ENCODE measurements at regions not wholly inside any gene's neighbourhood (a gene's known extent, or its start where the extent isn't known, plus 50 kb on each side); places are given as distances from the start of the nearest gene placed in this dataset.

GRCh38 chr7:23969443-23969842 lies 259.4 kb downstream of the STK31 start:
- H3K4me3 ChIP-seq (ENCODE audit: low read depth, poor library complexity, severe bottlenecking) = no peak overlapping the region
- TF ChIP-seq POLR2A (IDR thresholded peaks at IDR 0.05) (no peak), CTCF (IDR thresholded peaks at IDR 0.05) (no peak)
- DNase-seq (ENCODE audit: low spot score in 2 of 2) = no peak
- 69 to 76% methylated on average over 3 of the region's 3 CpGs for WGBS, 2 donors
- intact Hi-C loops (cut with DNase I; ENCODE audit: low total_unique reads) = no loop called here

- 74 to 79% methylated on average over 2 of the region's 2 CpGs for WGBS, 2 donors
- no peak for DNase-seq (ENCODE audit: low spot score in 2 of 2)
- H3K4me3 ChIP-seq (ENCODE audit: low read depth, poor library complexity, severe bottlenecking) = no peak overlapping the region
- TF ChIP-seq POLR2A (IDR thresholded peaks at IDR 0.05) = no peak
- intact Hi-C loops (cut with DNase I; ENCODE audit: low total_unique reads) = no loop called here
Measured at GRCh38 chr7:23970193-23970592, 260.2 kb downstream of the STK31 start.

- no peak for TF ChIP-seq CTCF (IDR thresholded peaks at IDR 0.05)
- H3K4me3 ChIP-seq (ENCODE audit: low read depth, poor library complexity, severe bottlenecking) = no peak overlapping the region
- no peak for DNase-seq (ENCODE audit: low spot score in 2 of 2)
- intact Hi-C loops (cut with DNase I; ENCODE audit: low total_unique reads) = no loop called here
- 57 to 59% methylated on average over 3 of the region's 3 CpGs for WGBS, 2 donors
Measured at GRCh38 chr7:23971031-23971430, 261.0 kb downstream of the STK31 start.

GRCh38 chr7:23972057-23972456 lies 262.0 kb downstream of the STK31 start:
- intact Hi-C loops (cut with DNase I; ENCODE audit: low total_unique reads) = no loop called here
- TF ChIP-seq POLR2A (IDR thresholded peaks at IDR 0.05) (no peak), CTCF (IDR thresholded peaks at IDR 0.05) (no peak)
- DNase-seq (ENCODE audit: low spot score in 2 of 2) = no peak
- WGBS, 2 donors = 89% methylated on average over 3 of the region's 3 CpGs
- H3K4me3 ChIP-seq (ENCODE audit: low read depth, poor library complexity, severe bottlenecking) = no peak overlapping the region

- intact Hi-C loops (cut with DNase I; ENCODE audit: low total_unique reads) = no loop called here
- WGBS, 2 donors = 62 to 70% methylated on average over 3 of the region's 3 CpGs
- no peak overlapping the region for H3K4me3 ChIP-seq (ENCODE audit: low read depth, poor library complexity, severe bottlenecking)
- no peak for TF ChIP-seq POLR2A (IDR thresholded peaks at IDR 0.05)
- TF ChIP-seq CTCF (IDR thresholded peaks at IDR 0.05) = no peak
- no peak for DNase-seq (ENCODE audit: low spot score in 2 of 2)
Measured at GRCh38 chr7:23973264-23973663, 263.2 kb downstream of the STK31 start.

GRCh38 chr7:23980081-23980480 lies 270.1 kb downstream of the STK31 start:
- no peak for TF ChIP-seq CTCF (IDR thresholded peaks at IDR 0.05)
- TF ChIP-seq POLR2A (IDR thresholded peaks at IDR 0.05) = no peak
- H3K4me3 ChIP-seq (ENCODE audit: low read depth, poor library complexity, severe bottlenecking) = no peak overlapping the region
- intact Hi-C loops (cut with DNase I; ENCODE audit: low total_unique reads) = no loop called here
- DNase-seq (ENCODE audit: low spot score in 2 of 2) = no peak

Data from lower leg skin (tissue), 4 donors.